Lower lobe of right lung (tissue), 2 donors: ENCODE measurements at regions not wholly inside any gene's neighbourhood (a gene's known extent, or its start where the extent isn't known, plus 50 kb on each side); places are given as distances from the start of the nearest gene placed in this dataset.

Source experiments
- ATAC-seq, 2 donors: fragments of 200-7000 bp; cut with Tn5 transposase; one replicate each; pipeline ENCODE4 v1.9.1; 2020 to 2022; ENCODE audit warnings: mild to moderate bottlenecking in 2 of 2, moderate library complexity in 2 of 2
- DNase-seq: peaks from one replicate; pipeline ENCODE4 v3.0.0-alpha.2; 2020
- H3K27ac ChIP-seq: fragments of 200-600 bp; one replicate; pipeline ENCODE4 v1.8.0; 2022
- H3K27me3 ChIP-seq: fragments of 200-600 bp; one replicate; pipeline ENCODE4 v1.8.0; 2022; ENCODE audit warnings: low read depth
- H3K36me3 ChIP-seq: fragments of 200-600 bp; one replicate; pipeline ENCODE4 v1.8.0; 2022; ENCODE audit warnings: mild to moderate bottlenecking
- H3K4me1 ChIP-seq: fragments of 200-600 bp; one replicate; pipeline ENCODE4 v1.8.0; 2022
- H3K4me3 ChIP-seq: fragments of 200-600 bp; one replicate; pipeline ENCODE4 v1.8.0; 2022; ENCODE audit warnings: mild to moderate bottlenecking
- H3K9me3 ChIP-seq: fragments of 200-600 bp; one replicate; pipeline ENCODE4 v1.8.0; 2022
- CTCF ChIP-seq: fragments of 200-600 bp; IDR thresholded peaks from one replicate; pipeline ENCODE4 v1.8.0; 2022; ENCODE audit warnings: antibody characterized with exemption, mild to moderate bottlenecking
- intact Hi-C: fragments of 100-400 bp; cut with DNase I; formaldehyde crosslinking; loops from one replicate; pipeline ENCODE4 v1.11.0; 2022
- donor health status: DM: no; HTN: yes; CAD: no; lungs with severe emphysema.

GRCh38 chr19:46919324-46919723 is 58.5 kb downstream of the ARHGAP35 start:
- Histone ChIP-seq H3K27ac (no peak overlapping the region), H3K4me1 (peaks cover 35% of the 10 kb centered on the region), H3K4me3 (no peak overlapping the region), H3K9me3 (no peaks in the 10 kb centered on the region), H3K27me3 (no peaks in the 10 kb centered on the region), H3K36me3 (peaks cover 42% of the 10 kb centered on the region)
- intact Hi-C loops = loop anchor here (10.0 kb wide), 1 partner anchor 55 kb away; the partner anchor contains the start of gene ARHGAP35
- ATAC-seq (no peak), DNase-seq (no peak)
- TF ChIP-seq CTCF = no peak

- Histone ChIP-seq H3K4me1 (peaks cover 35% of the 10 kb centered on the region), H3K4me3 (no peak overlapping the region), H3K27ac (no peak overlapping the region), H3K36me3 (peaks cover 42% of the 10 kb centered on the region), H3K27me3 (no peaks in the 10 kb centered on the region), H3K9me3 (no peaks in the 10 kb centered on the region)
- intact Hi-C loops = no loop called here
- DNase-seq (no peak), ATAC-seq (no peak)
- no peak for TF ChIP-seq CTCF
Observed at GRCh38 chr19:46920362-46920761, 59.6 kb downstream of the ARHGAP35 start.

- no peak for DNase-seq
- no peak for TF ChIP-seq CTCF
- Histone ChIP-seq H3K27me3 (no peaks in the 10 kb centered on the region), H3K4me1 (peaks cover 34% of the 10 kb centered on the region), H3K27ac (no peak overlapping the region), H3K9me3 (no peaks in the 10 kb centered on the region), H3K36me3 (peaks cover 42% of the 10 kb centered on the region), H3K4me3 (no peak overlapping the region)
- intact Hi-C loops = no loop called here
- no peak for ATAC-seq
Observed at GRCh38 chr19:46921071-46921470, 60.3 kb downstream of the ARHGAP35 start.

- Histone ChIP-seq H3K27me3 (no peaks in the 10 kb centered on the region), H3K27ac (no peak overlapping the region), H3K9me3 (no peaks in the 10 kb centered on the region), H3K36me3 (peaks cover 42% of the 10 kb centered on the region), H3K4me3 (no peak overlapping the region), H3K4me1 (peaks cover 41% of the 10 kb centered on the region)
- ATAC-seq (no peak), DNase-seq (no peak)
- TF ChIP-seq CTCF = no peak
- intact Hi-C loops = no loop called here
Observed at GRCh38 chr19:46922465-46922864, 61.7 kb downstream of the ARHGAP35 start.

- Histone ChIP-seq H3K27me3 (no peaks in the 10 kb centered on the region), H3K27ac (no peak overlapping the region), H3K36me3 (peaks cover 27% of the 10 kb centered on the region), H3K4me3 (no peak overlapping the region), H3K9me3 (no peaks in the 10 kb centered on the region), H3K4me1 (peaks cover 41% of the 10 kb centered on the region)
- intact Hi-C loops = no loop called here
- DNase-seq = no peak
- ATAC-seq = peak; percentile 74 to 75
- TF ChIP-seq CTCF = no peak
Observed at GRCh38 chr19:46924874-46925547, 64.2 kb downstream of the ARHGAP35 start.
